Keratinocyte (primary cell): ENCODE measurements at regions not wholly inside any gene's neighbourhood (a gene's known extent, or its start where the extent isn't known, plus 50 kb on each side); places are given as distances from the start of the nearest gene placed in this dataset.

Experiments
- DNase-seq: peaks from one replicate; pipeline ENCODE4 v3.0.0-alpha.2; 2011; ENCODE audit warnings: low read depth, missing footprints, low spot score
- FAIRE-seq: peaks from 2 replicates; lab custom pipeline; 2011; peaks lifted over from hg19 to GRCh38; lab: Jason Lieb, UNC
- H2AFZ ChIP-seq: 2 replicates; pipeline ENCODE4 v1.6.0; 2012; ENCODE audit warnings: low read length, control low read depth, inconsistent platforms; ENCODE audit not compliant: control insufficient read depth
- H3K27ac ChIP-seq: 2 replicates; pipeline ENCODE4 v1.5.1; 2011; ENCODE audit warnings: low read length; ENCODE audit not compliant: control insufficient read depth, insufficient read depth
- H3K27me3 ChIP-seq: 3 replicates; pipeline ENCODE4 v1.6.0; 2011; ENCODE audit warnings: low read length; ENCODE audit not compliant: control insufficient read depth, insufficient read depth; ENCODE audit errors: extremely low read depth
- H3K36me3 ChIP-seq, 2 experiments: 2 replicates in 1 of 2; 3 replicates in 1 of 2; pipeline ENCODE4 v1.5.1; 2011; ENCODE audit warnings: low read length in 2 of 2, mild to moderate bottlenecking in 1 of 2; ENCODE audit not compliant: control insufficient read depth in 2 of 2, insufficient read depth in 2 of 2; ENCODE audit errors: extremely low read depth in 1 of 2
- H3K4me1 ChIP-seq: 3 replicates; pipeline ENCODE4 v1.5.1; 2011; ENCODE audit warnings: low read length; ENCODE audit not compliant: control insufficient read depth, insufficient read depth; ENCODE audit errors: extremely low read depth
- H3K4me2 ChIP-seq: 3 replicates; pipeline ENCODE4 v1.6.0; 2011; ENCODE audit warnings: low read depth, low read length; ENCODE audit not compliant: control insufficient read depth, insufficient read depth; ENCODE audit errors: extremely low read depth
- H3K4me3 ChIP-seq, 3 experiments: fragments of 200-600 bp in 1 of 3; sonication (generic) in 1 of 3; 2 replicates in 2 of 3; 3 replicates in 1 of 3; pipeline ENCODE4 v1.5.1; 2011 to 2016; ENCODE audit warnings: low read length in 3 of 3, mild to moderate bottlenecking in 3 of 3, control low read depth in 2 of 3, inconsistent platforms in 1 of 3, low read depth in 1 of 3, mixed read lengths in 1 of 3, mixed run types in 1 of 3, moderate library complexity in 1 of 3; ENCODE audit not compliant: control insufficient read depth in 2 of 3, insufficient read depth in 2 of 3; ENCODE audit errors: extremely low read depth in 1 of 3
- H3K79me2 ChIP-seq: 2 replicates; pipeline ENCODE4 v1.6.0; 2012; ENCODE audit warnings: low read length; ENCODE audit not compliant: control insufficient read depth, insufficient read depth
- H3K9ac ChIP-seq: 3 replicates; pipeline ENCODE4 v1.6.0; 2011; ENCODE audit warnings: low read length; ENCODE audit not compliant: control insufficient read depth, insufficient read depth; ENCODE audit errors: extremely low read depth
- H3K9me1 ChIP-seq: 3 replicates; pipeline ENCODE4 v1.6.0; 2011; ENCODE audit warnings: low read length; ENCODE audit not compliant: control insufficient read depth, insufficient read depth; ENCODE audit errors: extremely low read depth
- H3K9me3 ChIP-seq: 2 replicates; pipeline ENCODE4 v1.5.1; 2012; ENCODE audit warnings: low read depth, low read length; ENCODE audit not compliant: control insufficient read depth
- H4K20me1 ChIP-seq: 3 replicates; pipeline ENCODE4 v1.6.0; 2011; ENCODE audit warnings: low read length; ENCODE audit not compliant: control insufficient read depth, insufficient read depth; ENCODE audit errors: extremely low read depth
- CTCF ChIP-seq, 3 experiments: IDR thresholded peaks in 1 of 3; conservative IDR thresholded peaks in 1 of 3; optimal IDR thresholded peaks in 1 of 3; 2 replicates in 2 of 3; 3 replicates in 1 of 3; pipeline versions ENCODE3 to v1.5.1; 2011; ENCODE audit warnings: low read length in 3 of 3, mild to moderate bottlenecking in 3 of 3, moderate library complexity in 2 of 3, control low read depth in 1 of 3, inconsistent platforms in 1 of 3; ENCODE audit not compliant: insufficient read depth in 2 of 3; ENCODE audit errors: extremely low read depth in 1 of 3
- EZH2 ChIP-seq: IDR thresholded peaks from one replicate; pipeline ENCODE4 v1.6.1; 2012; ENCODE audit warnings: inconsistent platforms, mild to moderate bottlenecking, low read length, moderate library complexity
- dilution Hi-C: fragments of 300-500 bp; cut with MboI; formaldehyde crosslinking; loops from one replicate; pipeline ENCODE4 v1.7.0; 2020; ENCODE audit warnings: low sequenced_read_pairs; ENCODE audit not compliant: extremely low pct_ligation_motif_present

- TF ChIP-seq CTCF (optimal IDR thresholded peaks at IDR 0.05 in 1 of 3, IDR thresholded peaks at IDR 0.05 in 1 of 3, conservative IDR thresholded peaks at IDR 0.05 in 1 of 3; ENCODE audit: extremely low read depth in 1 of 3, insufficient read depth in 2 of 3, low read length in 3 of 3) (no peak), EZH2 (no peak)
- Histone ChIP-seq H3K9me1 (no peaks in the 10 kb centered on the region), H3K4me3 (no peak overlapping the region), H3K27ac (no peak overlapping the region), H3K4me2 (no peak overlapping the region), H3K36me3 (no peaks in the 10 kb centered on the region), H2AFZ (no peak overlapping the region), H3K9me3 (no peaks in the 10 kb centered on the region), H4K20me1 (no peaks in the 10 kb centered on the region), H3K9ac (no peak overlapping the region), H3K4me1 (no peaks in the 10 kb centered on the region), H3K79me2 (no peaks in the 10 kb centered on the region), H3K27me3 (no peaks in the 10 kb centered on the region)
- FAIRE-seq (no peak), DNase-seq (no peak)
- dilution Hi-C loops: no loop called here
These were observed 532.3 kb downstream of the MAFB start for GRCh38 chr20:40156600-40157317.

- TF ChIP-seq CTCF (optimal IDR thresholded peaks at IDR 0.05 in 1 of 3, IDR thresholded peaks at IDR 0.05 in 1 of 3, conservative IDR thresholded peaks at IDR 0.05 in 1 of 3; ENCODE audit: extremely low read depth in 1 of 3, insufficient read depth in 2 of 3, low read length in 3 of 3): no peak
- H3K27me3 ChIP-seq: no peaks in the 10 kb centered on the region
- no peaks in the 10 kb centered on the region for H4K20me1 ChIP-seq
- no peak overlapping the region for H3K4me2 ChIP-seq
- H3K4me3 ChIP-seq: no peak overlapping the region
- H3K36me3 ChIP-seq: no peaks in the 10 kb centered on the region
- DNase-seq (no peak), FAIRE-seq (no peak)
- no peak overlapping the region for H3K27ac ChIP-seq
- H3K79me2 ChIP-seq: no peaks in the 10 kb centered on the region
- H3K9me3 ChIP-seq: no peaks in the 10 kb centered on the region
- dilution Hi-C loops: no loop called here
- H2AFZ ChIP-seq: no peak overlapping the region
- H3K9ac ChIP-seq: no peak overlapping the region
- H3K4me1 ChIP-seq: no peaks in the 10 kb centered on the region
- H3K9me1 ChIP-seq: no peaks in the 10 kb centered on the region
These were observed 534.5 kb downstream of the MAFB start for GRCh38 chr20:40154514-40154913.
